GM18873 (cell line): ENCODE measurements at regions not wholly inside any gene's neighbourhood (a gene's known extent, or its start where the extent isn't known, plus 50 kb on each side); places are given as distances from the start of the nearest gene placed in this dataset.
A peak's percentile ranks its signal among the peaks of the same experiment; 100 is the strongest.
"Not testable (repeated sequence)": the region's sequence is repeated elsewhere in the genome, so short reads cannot be mapped to it uniquely, and the experiment has no call there.

Source experiments
- ATAC-seq: cut with Tn5 transposase; IDR thresholded peaks from one replicate; pipeline ENCODE4 v1.9.1; 2021; ENCODE audit warnings: mild to moderate bottlenecking, moderate library complexity, moderate number of reproducible peaks; ENCODE audit not compliant: unreplicated experiment, low FRiP score

- no peak for ATAC-seq
Observed at GRCh38 chr7:126179916-126180315, 1072.8 kb downstream of the GRM8 start.

- ATAC-seq: no peak
Observed at GRCh38 chr7:126178865-126179264, 1073.9 kb downstream of the GRM8 start.

- ATAC-seq: no peak
Observed at GRCh38 chr7:126177782-126178181, 1075.0 kb downstream of the GRM8 start.

- no peak for ATAC-seq
Observed at GRCh38 chr7:126166645-126167044, 1086.1 kb downstream of the GRM8 start.

GRCh38 chr7:126163647-126164046 is 1089.1 kb downstream of the GRM8 start:
- no peak for ATAC-seq

- ATAC-seq: no peak
Observed at GRCh38 chr7:126157391-126157790, 1095.3 kb downstream of the GRM8 start.

GRCh38 chr7:126150278-126150958 is 1102.3 kb downstream of the GRM8 start:
- no peak for ATAC-seq

- ATAC-seq: no peak
Observed at GRCh38 chr7:126140858-126141466, 1111.8 kb downstream of the GRM8 start.

- ATAC-seq: no peak
Observed at GRCh38 chr7:126119981-126120380, 1132.8 kb downstream of the GRM8 start.

GRCh38 chr7:126103582-126103981 is 1149.2 kb downstream of the GRM8 start:
- no peak for ATAC-seq

GRCh38 chr7:126083014-126083413 is 1153.4 kb upstream of the POT1 start:
- ATAC-seq: no peak

GRCh38 chr7:126079581-126079980 is 1150.0 kb upstream of the POT1 start:
- ATAC-seq: peak; percentile 84

GRCh38 chr7:126079151-126079550 is 1149.5 kb upstream of the POT1 start:
- ATAC-seq: peak; percentile 11

GRCh38 chr7:126065766-126066165 is 1136.1 kb upstream of the POT1 start:
- ATAC-seq: no peak

- ATAC-seq: no peak
Observed at GRCh38 chr7:126057979-126058378, 1128.4 kb upstream of the POT1 start.

- not testable (repeated sequence) for ATAC-seq
Observed at GRCh38 chr7:126056613-126057012, 1127.0 kb upstream of the POT1 start.

GRCh38 chr7:126052229-126052628 is 1122.6 kb upstream of the POT1 start:
- ATAC-seq: no peak

- no peak for ATAC-seq
Observed at GRCh38 chr7:126044662-126045061, 1115.0 kb upstream of the POT1 start.

GRCh38 chr7:126041472-126041871 is 1111.8 kb upstream of the POT1 start:
- ATAC-seq: no peak

GRCh38 chr7:126040114-126041045 is 1110.8 kb upstream of the POT1 start:
- no peak for ATAC-seq

- ATAC-seq: no peak
Observed at GRCh38 chr7:126026421-126027088, 1096.9 kb upstream of the POT1 start.
